ENCODE measurements at regions not wholly inside any gene's neighbourhood (a gene's known extent, or its start where the extent isn't known, plus 50 kb on each side); places are given as distances from the start of the nearest gene placed in this dataset.

DNA sequence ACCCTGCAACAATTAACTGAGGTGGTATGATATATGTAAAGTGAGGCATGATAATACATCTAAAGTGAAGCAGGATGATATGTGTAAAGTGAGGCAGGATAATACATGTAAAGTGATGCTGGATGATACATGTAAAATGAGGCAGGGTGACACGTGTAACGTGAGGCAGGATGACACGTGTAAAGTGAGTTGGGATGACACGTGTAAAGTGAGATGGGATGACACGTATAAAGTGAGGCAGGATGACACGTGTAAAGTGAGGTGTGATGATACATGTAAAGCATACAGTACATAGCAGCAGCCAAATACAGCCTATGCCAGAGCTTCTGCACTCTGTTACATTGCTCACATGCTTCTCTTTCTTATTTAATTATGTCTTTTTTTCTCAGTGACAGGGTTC, 184.4 kb upstream of the FOXF1 start (continued):
- TF ChIP-seq, protein P1, sequence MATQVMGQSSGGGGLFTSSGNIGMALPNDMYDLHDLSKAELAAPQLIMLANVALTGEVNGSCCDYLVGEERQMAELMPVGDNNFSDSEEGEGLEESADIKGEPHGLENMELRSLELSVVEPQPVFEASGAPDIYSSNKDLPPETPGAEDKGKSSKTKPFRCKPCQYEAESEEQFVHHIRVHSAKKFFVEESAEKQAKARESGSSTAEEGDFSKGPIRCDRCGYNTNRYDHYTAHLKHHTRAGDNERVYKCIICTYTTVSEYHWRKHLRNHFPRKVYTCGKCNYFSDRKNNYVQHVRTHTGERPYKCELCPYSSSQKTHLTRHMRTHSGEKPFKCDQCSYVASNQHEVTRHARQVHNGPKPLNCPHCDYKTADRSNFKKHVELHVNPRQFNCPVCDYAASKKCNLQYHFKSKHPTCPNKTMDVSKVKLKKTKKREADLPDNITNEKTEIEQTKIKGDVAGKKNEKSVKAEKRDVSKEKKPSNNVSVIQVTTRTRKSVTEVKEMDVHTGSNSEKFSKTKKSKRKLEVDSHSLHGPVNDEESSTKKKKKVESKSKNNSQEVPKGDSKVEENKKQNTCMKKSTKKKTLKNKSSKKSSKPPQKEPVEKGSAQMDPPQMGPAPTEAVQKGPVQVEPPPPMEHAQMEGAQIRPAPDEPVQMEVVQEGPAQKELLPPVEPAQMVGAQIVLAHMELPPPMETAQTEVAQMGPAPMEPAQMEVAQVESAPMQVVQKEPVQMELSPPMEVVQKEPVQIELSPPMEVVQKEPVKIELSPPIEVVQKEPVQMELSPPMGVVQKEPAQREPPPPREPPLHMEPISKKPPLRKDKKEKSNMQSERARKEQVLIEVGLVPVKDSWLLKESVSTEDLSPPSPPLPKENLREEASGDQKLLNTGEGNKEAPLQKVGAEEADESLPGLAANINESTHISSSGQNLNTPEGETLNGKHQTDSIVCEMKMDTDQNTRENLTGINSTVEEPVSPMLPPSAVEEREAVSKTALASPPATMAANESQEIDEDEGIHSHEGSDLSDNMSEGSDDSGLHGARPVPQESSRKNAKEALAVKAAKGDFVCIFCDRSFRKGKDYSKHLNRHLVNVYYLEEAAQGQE (IDR thresholded peaks at IDR 0.05; ENCODE audit: low read depth): no peak
- TF ChIP-seq POLR2AphosphoS5 (IDR thresholded peaks at IDR 0.05; ENCODE audit: low read depth, low read length): no peak

DNA sequence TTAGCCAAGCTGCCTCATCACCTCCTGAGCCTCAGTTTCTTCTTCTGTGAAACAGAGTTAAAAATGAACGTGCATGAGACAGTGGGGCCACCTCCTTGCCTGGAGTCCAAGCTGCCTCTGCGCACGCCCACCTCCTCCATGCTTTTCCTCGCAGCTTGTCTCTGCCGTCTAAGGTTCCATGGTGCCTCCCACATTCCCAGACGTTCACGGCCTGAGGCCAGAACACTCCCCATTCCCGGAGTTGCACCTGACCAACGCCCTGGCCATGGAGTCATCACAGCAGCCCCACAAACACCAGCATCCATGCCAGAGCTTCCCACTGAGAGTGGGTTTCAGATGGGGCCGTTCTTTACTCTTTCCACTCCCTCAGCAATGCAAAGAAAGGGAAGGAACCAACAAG, 183.0 kb upstream of the FOXF1 start:
- no peak overlapping the region for H3K27ac ChIP-seq (ENCODE audit: low read depth, low read length)
- H3K27me3 ChIP-seq (ENCODE audit: insufficient read depth, low read length): peaks cover 10% of the 10 kb centered on the region; the same call in 1 of the 2 replicates
- RAD21 ChIA-PET (ENCODE audit: low non-redundant PET in 1 of 2, low total read pairs in 2 of 2, uncharacterized antibody in 2 of 2, unreplicated experiment in 2 of 2): no interaction called here
- CTCF ChIA-PET: no interaction called here
- H3K9me3 ChIP-seq (ENCODE audit: control insufficient read depth in 1 of 2, insufficient read depth in 1 of 2, low read depth in 1 of 2, low read length in 2 of 2): peaks cover 0 to 3% of the 10 kb centered on the region in 2 experiments; a peak in 1 of 4 replicates
- H3K9ac ChIP-seq (ENCODE audit: low read length): no peak overlapping the region
- H3K4me1 ChIP-seq (ENCODE audit: control insufficient read depth in 1 of 2, insufficient read depth in 2 of 2, low read length in 2 of 2): no peaks in the 10 kb centered on the region
- no peaks in the 10 kb centered on the region for H4K20me1 ChIP-seq (ENCODE audit: insufficient read depth)
- no peak overlapping the region for H2AFZ ChIP-seq (ENCODE audit: low read depth, low read length, poor library complexity, severe bottlenecking)
- BruUV-seq (replicated peaks): no TSS peak
- H3K9me2 ChIP-seq (ENCODE audit: insufficient read depth): no peaks in the 10 kb centered on the region
- TF ChIP-seq, protein P2, sequence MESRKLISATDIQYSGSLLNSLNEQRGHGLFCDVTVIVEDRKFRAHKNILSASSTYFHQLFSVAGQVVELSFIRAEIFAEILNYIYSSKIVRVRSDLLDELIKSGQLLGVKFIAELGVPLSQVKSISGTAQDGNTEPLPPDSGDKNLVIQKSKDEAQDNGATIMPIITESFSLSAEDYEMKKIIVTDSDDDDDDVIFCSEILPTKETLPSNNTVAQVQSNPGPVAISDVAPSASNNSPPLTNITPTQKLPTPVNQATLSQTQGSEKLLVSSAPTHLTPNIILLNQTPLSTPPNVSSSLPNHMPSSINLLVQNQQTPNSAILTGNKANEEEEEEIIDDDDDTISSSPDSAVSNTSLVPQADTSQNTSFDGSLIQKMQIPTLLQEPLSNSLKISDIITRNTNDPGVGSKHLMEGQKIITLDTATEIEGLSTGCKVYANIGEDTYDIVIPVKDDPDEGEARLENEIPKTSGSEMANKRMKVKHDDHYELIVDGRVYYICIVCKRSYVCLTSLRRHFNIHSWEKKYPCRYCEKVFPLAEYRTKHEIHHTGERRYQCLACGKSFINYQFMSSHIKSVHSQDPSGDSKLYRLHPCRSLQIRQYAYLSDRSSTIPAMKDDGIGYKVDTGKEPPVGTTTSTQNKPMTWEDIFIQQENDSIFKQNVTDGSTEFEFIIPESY (IDR thresholded peaks at IDR 0.05; ENCODE audit: extremely low read depth, insufficient replicate concordance, low read length): no peak
- TF ChIP-seq JUND (IDR thresholded peaks at IDR 0.05) (no peak), FOSL1 (IDR thresholded peaks at IDR 0.05; ENCODE audit: low read depth) (no peak), SRF (IDR thresholded peaks at IDR 0.05; ENCODE audit: low read depth) (no peak), EGR1 (IDR thresholded peaks at IDR 0.05; ENCODE audit: low read depth) (no peak), POLR2A (IDR thresholded peaks at IDR 0.05; ENCODE audit: borderline replicate concordance, extremely low read depth, insufficient read depth, insufficient read length) (no peak), EZH2phosphoT487 (IDR thresholded peaks at IDR 0.05; ENCODE audit: borderline replicate concordance) (no peak), YY1 (IDR thresholded peaks at IDR 0.05; ENCODE audit: extremely low read depth, insufficient replicate concordance, low read depth, low read length) (no peak), SP1 (IDR thresholded peaks at IDR 0.05; ENCODE audit: low read depth) (no peak), RAD21 (IDR thresholded peaks at IDR 0.05; ENCODE audit: low read depth) (no peak)
- TF ChIP-seq, protein P1 (IDR thresholded peaks at IDR 0.05; ENCODE audit: low read depth): no peak
- TF ChIP-seq, protein P3, sequence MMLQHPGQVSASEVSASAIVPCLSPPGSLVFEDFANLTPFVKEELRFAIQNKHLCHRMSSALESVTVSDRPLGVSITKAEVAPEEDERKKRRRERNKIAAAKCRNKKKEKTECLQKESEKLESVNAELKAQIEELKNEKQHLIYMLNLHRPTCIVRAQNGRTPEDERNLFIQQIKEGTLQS (IDR thresholded peaks at IDR 0.05): no peak
- POLR2A ChIA-PET: no interaction called here
- DNase-seq (ENCODE audit: low read depth, low spot score) (no peak), ATAC-seq (no peak)
- H3K36me3 ChIP-seq (ENCODE audit: control insufficient read depth in 1 of 2, insufficient read depth in 2 of 2, low read length in 2 of 2): no peaks in the 10 kb centered on the region
- H3K4me2 ChIP-seq (ENCODE audit: low read length): no peak overlapping the region
- no peaks in the 10 kb centered on the region for H3K79me2 ChIP-seq (ENCODE audit: insufficient read depth, low read length)
- H3K4me3 ChIP-seq (replicated peaks in 1 of 2; ENCODE audit: low read depth in 1 of 2, low read length in 2 of 2): no peak overlapping the region
- intact Hi-C loops (cut with micrococcal nuclease): no loop called here
